DMS153 treated with DMSO at 0.1 percent for 48 hours (cell line): ENCODE measurements at regions not wholly inside any gene's neighbourhood (a gene's known extent, or its start where the extent isn't known, plus 50 kb on each side); places are given as distances from the start of the nearest gene placed in this dataset.
"Not testable (repeated sequence)": the region's sequence is repeated elsewhere in the genome, so short reads cannot be mapped to it uniquely, and the experiment has no call there.

Source experiments
- DNase-seq: peaks from one replicate; lab custom pipeline; 2025; ENCODE audit not compliant: unreplicated experiment; lab: John Stamatoyannopoulos, UW

DNA sequence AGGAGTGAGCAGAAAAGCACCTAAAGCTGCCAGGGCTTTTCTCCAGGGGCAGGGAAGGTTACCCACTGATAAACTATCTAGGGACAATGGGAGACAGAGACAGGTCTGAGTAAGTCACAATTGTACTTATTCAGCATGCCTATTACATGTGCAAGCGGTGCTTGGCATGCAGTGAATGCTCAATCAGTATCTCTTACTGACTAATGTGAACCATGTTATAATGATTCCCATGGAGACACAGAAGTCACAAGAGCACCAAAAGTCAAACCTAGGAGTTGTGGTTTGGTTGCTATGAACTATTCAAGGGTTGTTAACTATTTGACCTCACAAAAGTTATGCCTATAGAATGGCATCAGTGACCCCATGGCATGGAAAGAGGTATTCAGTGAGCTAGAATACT lies 50.0 kb upstream of the RASGRP1 start:
- DNase-seq = no peak

- DNase-seq = no peak
Measured at GRCh38 chr15:38617831-38618230, 53.2 kb upstream of the RASGRP1 start.

DNA sequence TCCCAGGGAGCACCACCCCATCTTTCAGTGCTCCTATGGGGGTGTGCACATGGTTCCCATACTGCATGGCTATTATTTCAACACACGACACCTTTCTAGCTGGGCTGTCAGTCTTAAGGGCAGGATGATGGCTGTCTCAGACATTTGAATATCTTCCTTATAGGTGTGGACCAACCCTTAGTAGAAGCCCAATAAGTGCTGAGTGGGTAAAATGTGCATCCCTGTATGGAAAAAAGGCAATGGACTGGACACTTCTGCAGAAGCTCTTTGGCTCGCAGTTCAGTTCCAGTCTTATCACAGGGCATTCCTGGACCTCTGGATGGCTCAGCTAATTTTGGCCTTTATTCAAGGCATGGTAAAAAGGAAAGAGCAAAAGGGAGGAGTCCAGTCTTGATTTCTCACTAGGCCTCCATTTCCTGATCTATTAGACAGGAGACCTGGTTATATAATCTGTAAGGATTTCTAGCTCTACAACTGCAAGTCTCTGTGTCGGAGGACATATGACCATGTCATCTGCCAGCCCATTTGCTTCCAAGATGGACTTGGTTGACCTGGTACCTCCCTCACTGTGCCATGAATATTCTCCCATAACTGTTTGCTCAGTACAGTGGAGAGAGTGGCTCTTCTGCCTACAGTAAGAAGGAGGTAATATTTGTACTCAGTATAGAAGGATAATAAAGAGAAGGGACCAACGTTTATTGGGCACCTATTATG lies 53.8 kb upstream of the RASGRP1 start:
- DNase-seq = no peak

DNA sequence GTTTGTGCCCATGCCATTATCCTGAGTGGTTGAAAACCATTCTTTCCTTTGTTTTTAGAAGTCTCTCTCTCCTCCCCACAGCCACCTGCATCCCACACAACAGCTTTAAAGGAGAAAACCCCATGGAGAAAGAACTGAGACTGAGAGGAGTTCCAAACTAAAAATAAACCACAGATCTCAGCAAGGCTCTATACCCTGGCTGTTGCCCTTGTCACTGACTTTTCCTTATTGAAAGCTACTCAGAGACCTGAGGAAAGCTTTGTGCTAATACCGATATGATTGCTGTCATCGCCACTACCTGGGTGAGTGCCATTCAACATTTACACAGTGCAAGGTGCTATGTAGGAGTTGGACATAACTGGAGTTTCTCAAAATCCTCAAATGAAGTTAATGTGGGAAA lies 55.5 kb upstream of the RASGRP1 start:
- no peak for DNase-seq

GRCh38 chr15:38620851-38621594 lies 56.4 kb upstream of the RASGRP1 start:
- no peak for DNase-seq

- DNase-seq = no peak
Measured at GRCh38 chr15:38622304-38622703, 57.7 kb upstream of the RASGRP1 start.

DNA sequence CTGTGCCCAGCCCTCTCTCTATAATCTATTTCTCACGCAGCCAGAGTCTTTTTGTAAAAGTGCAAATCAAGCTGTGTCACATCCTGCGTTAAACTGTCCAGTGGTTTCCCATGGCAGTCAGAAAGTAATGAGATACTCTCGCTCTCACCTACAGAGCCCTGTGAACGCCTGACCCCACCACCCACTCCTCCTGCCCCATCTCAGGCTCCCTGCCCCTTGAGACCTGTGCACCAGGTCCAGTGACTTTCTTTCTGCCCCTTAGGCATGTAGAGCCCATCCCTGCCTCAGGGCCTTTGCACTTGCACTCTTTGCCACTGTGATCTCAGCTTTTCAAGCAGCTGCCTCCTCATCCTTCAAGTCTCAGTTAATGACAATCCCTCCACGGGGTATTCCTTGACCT lies 58.3 kb upstream of the RASGRP1 start:
- no peak for DNase-seq

DNA sequence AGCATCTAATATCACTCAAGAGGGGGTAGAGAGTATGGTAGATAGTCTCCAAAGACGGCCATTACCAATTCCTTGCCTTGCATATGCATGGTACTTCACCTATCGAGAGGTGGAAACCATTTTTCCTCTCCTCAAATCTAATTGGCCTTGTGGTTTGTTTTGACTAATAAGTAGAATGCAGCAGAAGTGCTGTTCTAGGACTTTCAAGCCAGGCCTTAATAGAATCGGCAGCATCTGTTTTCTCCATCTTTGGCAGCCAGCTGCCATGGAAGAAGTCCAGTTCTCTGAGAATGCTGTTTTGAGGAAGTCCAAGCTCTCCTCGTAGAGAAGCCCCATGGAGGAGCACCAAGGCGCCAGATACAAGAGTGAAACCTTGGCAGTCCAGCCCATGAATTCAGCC lies 59.1 kb upstream of the RASGRP1 start:
- DNase-seq = no peak

DNA sequence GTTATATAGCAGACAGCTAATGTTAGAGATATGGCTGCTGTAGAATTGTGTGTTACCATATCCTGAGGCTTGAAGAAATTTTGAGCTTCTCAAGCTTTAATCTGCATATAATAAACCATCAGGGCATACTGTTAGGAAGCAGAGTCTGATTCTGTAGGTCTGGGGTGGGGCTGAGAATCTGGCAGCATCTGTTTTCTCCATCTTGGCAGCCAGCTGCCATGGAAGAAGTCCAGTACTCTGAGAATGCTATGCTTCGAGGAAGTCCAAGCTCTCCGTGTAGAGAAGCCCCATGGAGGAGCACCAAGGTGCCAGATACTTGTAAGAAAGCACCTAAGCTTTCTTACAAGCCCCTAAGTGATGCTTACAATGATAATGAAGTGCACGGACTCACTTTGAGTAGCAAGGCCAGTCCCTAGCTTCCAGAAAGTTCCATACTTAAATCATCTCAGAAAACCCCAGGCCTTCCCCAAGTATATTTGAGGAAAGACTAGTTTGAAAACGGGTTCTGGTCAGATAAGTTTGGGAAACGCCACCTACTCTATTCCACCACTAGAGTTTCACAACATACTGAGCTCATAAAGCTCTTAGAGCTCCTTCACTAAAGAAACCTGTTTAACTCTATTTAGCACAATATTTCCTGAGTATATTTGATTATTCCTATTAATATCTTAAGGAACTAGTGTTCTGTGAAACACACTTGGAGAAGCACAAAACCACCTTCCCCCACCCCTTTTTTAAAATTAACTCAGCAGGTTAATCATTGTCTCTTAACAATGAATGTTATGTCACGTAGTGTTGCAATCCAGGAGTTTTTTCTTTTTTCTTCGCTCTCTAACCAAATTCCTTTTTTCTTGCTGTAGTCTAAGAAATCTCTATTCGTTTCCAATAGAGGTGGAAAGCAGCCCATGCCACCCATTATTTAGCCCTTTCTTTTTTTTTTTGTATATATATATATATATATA lies 59.9 kb upstream of the RASGRP1 start:
- DNase-seq = no peak

GRCh38 chr15:38625886-38626285 lies 61.3 kb upstream of the RASGRP1 start:
- DNase-seq = no peak

DNA sequence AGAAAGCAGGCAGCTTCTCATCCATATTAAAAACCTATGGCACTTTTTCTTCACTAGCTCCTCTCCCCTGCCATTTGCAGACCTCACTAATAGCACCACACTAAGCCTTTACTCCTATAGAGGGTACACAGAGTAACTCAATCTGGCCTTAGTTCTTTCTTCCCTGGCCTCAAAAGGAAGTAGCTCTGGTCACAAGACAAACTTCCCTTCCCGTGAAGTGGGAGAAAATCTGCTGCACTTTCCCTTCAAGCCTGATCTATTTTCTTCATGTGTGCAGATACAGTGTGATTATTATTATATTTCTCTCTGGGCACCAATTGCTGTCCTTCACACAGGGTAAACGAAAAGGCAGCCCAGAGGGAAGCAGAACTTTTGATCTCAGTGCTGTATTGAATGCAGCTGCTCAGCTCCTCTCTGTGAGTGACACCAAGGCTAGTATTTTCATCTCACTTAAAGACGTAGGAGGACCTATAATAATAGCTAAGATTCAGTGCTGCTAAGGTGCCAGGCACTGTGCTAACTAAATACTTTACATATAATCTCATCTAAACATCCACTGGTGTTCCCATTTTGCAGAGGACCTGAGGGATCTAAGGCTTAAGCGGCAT lies 61.9 kb upstream of the RASGRP1 start:
- no peak for DNase-seq

DNA sequence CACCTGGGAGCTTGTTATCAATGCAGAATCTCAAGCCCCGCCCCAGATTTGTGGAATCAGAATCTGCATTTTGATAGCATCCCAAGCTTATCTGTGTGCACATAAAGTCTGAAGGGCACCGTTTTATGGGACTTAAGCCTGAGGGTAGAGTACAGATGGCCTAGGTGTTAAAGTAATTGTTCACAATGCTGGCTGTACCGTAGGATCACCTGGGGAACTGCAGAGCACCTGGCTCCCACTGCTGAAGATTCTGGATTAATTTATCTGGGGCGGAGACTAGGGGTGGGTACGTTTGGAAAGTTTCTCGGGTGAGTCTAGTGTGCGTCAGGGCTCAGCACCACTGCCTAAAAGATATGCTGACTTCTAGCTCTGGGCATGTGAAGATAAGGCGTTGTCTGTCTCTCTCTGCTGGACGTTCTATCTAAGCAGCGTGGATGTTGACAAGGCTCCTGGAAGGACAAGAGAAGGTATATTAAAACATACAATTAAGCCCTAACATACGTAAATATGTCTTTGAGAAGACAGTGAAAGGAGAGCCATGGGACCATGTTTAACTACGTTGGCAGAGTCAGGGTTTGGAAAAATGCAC lies 63.2 kb upstream of the RASGRP1 start:
- DNase-seq = no peak

DNA sequence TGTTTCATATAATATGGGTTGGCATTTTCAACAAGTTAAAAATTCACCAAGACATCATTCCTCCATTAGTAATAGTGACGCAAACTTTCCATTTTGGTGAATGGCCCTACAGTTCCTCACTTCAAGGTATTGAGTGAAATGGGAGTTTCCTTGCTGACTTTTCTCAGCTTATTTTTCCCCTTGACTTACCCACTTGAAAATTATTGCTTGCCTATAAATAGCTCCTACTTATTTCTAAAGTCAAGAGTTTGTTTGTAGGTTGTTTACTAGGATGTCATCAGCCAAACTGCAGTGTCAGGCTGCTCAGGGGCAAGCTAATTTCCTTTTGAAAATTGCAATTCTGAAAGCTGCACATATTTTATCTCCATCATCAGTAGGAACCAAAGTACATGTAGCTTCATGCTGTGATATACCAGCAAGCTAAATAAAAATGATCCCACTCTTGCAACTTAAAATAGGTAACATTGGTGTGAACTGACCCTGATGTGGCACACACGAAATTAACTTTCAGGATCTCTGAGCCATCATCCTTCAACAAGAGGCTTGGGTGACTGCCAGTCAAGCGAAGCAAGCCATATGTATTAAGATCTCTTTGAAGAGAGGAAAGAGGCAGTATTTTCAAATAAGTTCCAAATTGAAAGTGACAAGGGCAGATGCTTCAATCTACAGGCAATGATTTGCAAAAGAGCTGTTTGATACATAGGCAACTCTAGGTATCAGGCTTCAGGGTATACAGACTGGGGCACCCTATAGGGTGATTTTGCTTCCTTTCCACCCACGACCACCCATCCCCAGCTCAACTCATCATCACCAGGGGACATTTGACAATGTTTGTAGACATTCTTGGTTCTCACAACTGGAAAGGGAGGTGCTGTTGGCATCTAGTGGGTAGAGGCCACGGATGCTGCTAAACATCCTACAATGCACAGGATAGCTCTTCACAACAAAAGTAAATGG lies 66.8 kb upstream of the RASGRP1 start:
- no peak for DNase-seq

DNA sequence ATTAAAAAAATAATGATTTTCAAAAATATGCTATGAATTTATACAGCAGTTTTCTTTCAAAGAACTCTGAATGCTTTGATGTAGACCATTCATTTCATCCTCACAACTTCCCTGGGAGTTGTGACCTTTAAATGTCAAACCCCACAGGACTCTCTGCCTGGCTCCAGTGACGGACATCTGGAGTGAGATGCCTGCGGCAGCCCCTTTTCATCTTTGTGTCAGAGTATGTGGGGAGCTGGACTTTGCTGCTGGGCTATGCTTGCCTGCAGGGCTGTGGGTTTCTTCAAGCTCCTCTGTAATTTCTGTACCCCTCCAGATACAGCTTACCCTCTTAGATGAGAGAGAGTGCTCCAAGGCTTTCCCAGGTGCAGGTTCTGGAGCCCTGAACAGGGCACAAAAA lies 70.6 kb upstream of the RASGRP1 start:
- no peak for DNase-seq

- no peak for DNase-seq
Measured at GRCh38 chr15:38636597-38636996, 72.0 kb upstream of the RASGRP1 start.

DNA sequence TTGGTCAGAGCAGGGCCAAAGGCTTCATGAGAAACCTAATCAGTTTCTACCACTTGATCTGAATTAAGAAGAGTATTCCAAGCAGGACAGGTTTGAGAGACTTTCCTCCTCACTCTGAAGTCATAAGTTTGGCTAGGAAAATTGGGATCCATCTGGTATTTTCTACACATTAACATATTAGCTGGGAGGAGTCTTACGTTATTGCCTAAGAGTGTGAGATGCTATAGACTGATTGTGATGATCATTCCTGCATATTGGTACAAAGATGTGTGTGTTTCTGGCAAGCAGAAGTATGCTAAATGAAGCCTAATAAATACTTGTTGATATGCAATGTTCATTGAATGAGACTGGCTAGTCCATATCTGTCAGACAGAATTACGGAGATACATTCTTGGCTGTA lies 73.5 kb upstream of the RASGRP1 start:
- no peak for DNase-seq

DNA sequence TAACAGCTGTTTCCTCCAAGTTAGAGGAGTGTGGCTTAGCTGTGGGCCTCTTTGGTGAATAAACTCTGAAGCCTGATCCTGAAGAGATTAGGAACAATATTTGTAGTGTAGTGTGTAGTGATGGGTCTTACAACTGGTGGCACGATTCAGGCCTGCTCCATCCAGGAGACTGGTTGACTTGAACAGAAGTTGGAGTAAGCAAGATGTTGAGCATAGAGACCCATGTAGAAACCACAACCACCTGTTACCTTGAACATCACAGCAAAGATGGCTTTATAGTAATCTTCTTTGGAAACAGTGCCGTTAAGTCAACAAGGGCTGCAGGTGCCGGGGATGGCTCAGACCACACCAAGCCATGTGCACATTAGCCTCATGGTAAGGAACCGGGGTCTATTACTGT lies 74.2 kb upstream of the RASGRP1 start:
- no peak for DNase-seq

DNA sequence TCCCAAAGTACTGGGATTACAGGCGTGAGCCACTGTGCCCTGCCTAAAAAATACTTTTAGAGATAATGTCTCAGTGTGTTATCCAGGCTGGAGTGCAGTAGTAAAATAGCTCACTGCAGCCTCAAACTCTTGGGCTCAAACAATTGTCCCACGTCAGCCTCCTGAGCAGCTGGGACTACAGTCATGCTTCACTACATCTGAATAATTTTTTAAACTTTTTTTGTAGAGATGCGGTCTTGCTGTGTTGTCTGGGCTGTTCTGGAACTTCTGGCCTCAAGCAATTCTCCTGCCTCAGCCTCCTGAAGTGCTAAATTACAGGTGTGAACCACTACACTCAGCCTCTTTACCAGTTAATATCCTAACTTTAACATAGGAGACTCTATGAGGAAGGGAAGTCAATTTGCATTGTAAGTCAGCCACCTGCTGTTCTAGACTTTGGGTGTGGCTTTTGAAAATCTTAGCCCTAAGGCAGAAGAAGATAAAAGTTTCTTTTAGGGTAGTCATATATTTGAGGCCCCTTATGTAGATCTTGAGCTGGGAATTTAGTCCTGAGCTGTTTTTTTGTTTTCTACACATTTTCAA lies 78.2 kb upstream of the RASGRP1 start:
- no peak for DNase-seq

GRCh38 chr15:38644353-38644752 lies 79.7 kb upstream of the RASGRP1 start:
- DNase-seq = not testable (repeated sequence)
